ENCODE measurements at regions not wholly inside any gene's neighbourhood (a gene's known extent, or its start where the extent isn't known, plus 50 kb on each side); places are given as distances from the start of the nearest gene placed in this dataset.

- no peaks in the 10 kb centered on the region for H3K27me3 ChIP-seq (replicated peaks; ENCODE audit: control insufficient read depth, insufficient read depth, low read length)
- H3K9ac ChIP-seq (ENCODE audit: low read length) = no peak overlapping the region
- H3K4me1 ChIP-seq (ENCODE audit: control insufficient read depth, insufficient read depth, low read length) = no peaks in the 10 kb centered on the region
- no peak overlapping the region for H3K4me3 ChIP-seq (ENCODE audit: low read length)
- no peaks in the 10 kb centered on the region for H3K9me3 ChIP-seq (ENCODE audit: control insufficient read depth, low read length)
- no peak for DNase-seq (ENCODE audit: low read depth)
- no peaks in the 10 kb centered on the region for H3K36me3 ChIP-seq (ENCODE audit: control insufficient read depth, insufficient read depth, low read length, severe bottlenecking)
Measured at GRCh38 chr9:129285979-129286772, 108.1 kb upstream of the IER5L start.

GRCh38 chr9:129285382-129285781 lies 107.3 kb upstream of the IER5L start:
- no peak for DNase-seq (ENCODE audit: low read depth)
- no peaks in the 10 kb centered on the region for H3K36me3 ChIP-seq (ENCODE audit: control insufficient read depth, insufficient read depth, low read length, severe bottlenecking)
- H3K9ac ChIP-seq (ENCODE audit: low read length) = no peak overlapping the region
- H3K27me3 ChIP-seq (replicated peaks; ENCODE audit: control insufficient read depth, insufficient read depth, low read length) = no peaks in the 10 kb centered on the region
- H3K9me3 ChIP-seq (ENCODE audit: control insufficient read depth, low read length) = no peaks in the 10 kb centered on the region
- H3K4me1 ChIP-seq (ENCODE audit: control insufficient read depth, insufficient read depth, low read length) = no peaks in the 10 kb centered on the region
- no peak overlapping the region for H3K4me3 ChIP-seq (ENCODE audit: low read length)

- Histone ChIP-seq H3K36me3 (ENCODE audit: control insufficient read depth, insufficient read depth, low read length, severe bottlenecking) (no peaks in the 10 kb centered on the region), H3K4me1 (ENCODE audit: control insufficient read depth, insufficient read depth, low read length) (no peaks in the 10 kb centered on the region), H3K4me3 (ENCODE audit: low read length) (no peak overlapping the region), H3K27me3 (replicated peaks; ENCODE audit: control insufficient read depth, insufficient read depth, low read length) (no peaks in the 10 kb centered on the region), H3K9me3 (ENCODE audit: control insufficient read depth, low read length) (no peaks in the 10 kb centered on the region), H3K9ac (ENCODE audit: low read length) (no peak overlapping the region)
- no peak for DNase-seq (ENCODE audit: low read depth)
Measured at GRCh38 chr9:129284607-129285291, 106.7 kb upstream of the IER5L start.

GRCh38 chr9:129283705-129284606 lies 105.9 kb upstream of the IER5L start:
- H3K4me3 ChIP-seq (ENCODE audit: low read length) = no peak overlapping the region
- no peaks in the 10 kb centered on the region for H3K27me3 ChIP-seq (replicated peaks; ENCODE audit: control insufficient read depth, insufficient read depth, low read length)
- no peaks in the 10 kb centered on the region for H3K9me3 ChIP-seq (ENCODE audit: control insufficient read depth, low read length)
- H3K4me1 ChIP-seq (ENCODE audit: control insufficient read depth, insufficient read depth, low read length) = no peaks in the 10 kb centered on the region
- no peak overlapping the region for H3K9ac ChIP-seq (ENCODE audit: low read length)
- DNase-seq (ENCODE audit: low read depth) = no peak
- H3K36me3 ChIP-seq (ENCODE audit: control insufficient read depth, insufficient read depth, low read length, severe bottlenecking) = no peaks in the 10 kb centered on the region

- no peak overlapping the region for H3K4me3 ChIP-seq (ENCODE audit: low read length)
- DNase-seq (ENCODE audit: low read depth) = no peak
- H3K27me3 ChIP-seq (replicated peaks; ENCODE audit: control insufficient read depth, insufficient read depth, low read length) = peaks cover 5% of the 10 kb centered on the region
- H3K9me3 ChIP-seq (ENCODE audit: control insufficient read depth, low read length) = no peaks in the 10 kb centered on the region
- no peaks in the 10 kb centered on the region for H3K36me3 ChIP-seq (ENCODE audit: control insufficient read depth, insufficient read depth, low read length, severe bottlenecking)
- no peak overlapping the region for H3K9ac ChIP-seq (ENCODE audit: low read length)
- no peaks in the 10 kb centered on the region for H3K4me1 ChIP-seq (ENCODE audit: control insufficient read depth, insufficient read depth, low read length)
Measured at GRCh38 chr9:129283291-129283691, 105.2 kb upstream of the IER5L start.

- H3K36me3 ChIP-seq (ENCODE audit: control insufficient read depth, insufficient read depth, low read length, severe bottlenecking) = no peaks in the 10 kb centered on the region
- no peak for DNase-seq (ENCODE audit: low read depth)
- H3K4me3 ChIP-seq (ENCODE audit: low read length) = no peak overlapping the region
- H3K4me1 ChIP-seq (ENCODE audit: control insufficient read depth, insufficient read depth, low read length) = no peaks in the 10 kb centered on the region
- H3K27me3 ChIP-seq (replicated peaks; ENCODE audit: control insufficient read depth, insufficient read depth, low read length) = peaks cover 5% of the 10 kb centered on the region
- H3K9me3 ChIP-seq (ENCODE audit: control insufficient read depth, low read length) = no peaks in the 10 kb centered on the region
- H3K9ac ChIP-seq (ENCODE audit: low read length) = no peak overlapping the region
Measured at GRCh38 chr9:129282731-129283211, 104.7 kb upstream of the IER5L start.

- Histone ChIP-seq H3K9ac (ENCODE audit: low read length) (no peak overlapping the region), H3K4me3 (ENCODE audit: low read length) (no peak overlapping the region), H3K4me1 (ENCODE audit: control insufficient read depth, insufficient read depth, low read length) (no peaks in the 10 kb centered on the region), H3K9me3 (ENCODE audit: control insufficient read depth, low read length) (no peaks in the 10 kb centered on the region), H3K27me3 (replicated peaks; ENCODE audit: control insufficient read depth, insufficient read depth, low read length) (peaks cover 5% of the 10 kb centered on the region), H3K36me3 (ENCODE audit: control insufficient read depth, insufficient read depth, low read length, severe bottlenecking) (no peaks in the 10 kb centered on the region)
- no peak for DNase-seq (ENCODE audit: low read depth)
Measured at GRCh38 chr9:129282272-129282671, 104.2 kb upstream of the IER5L start.

GRCh38 chr9:129281506-129282145 lies 103.6 kb upstream of the IER5L start:
- Histone ChIP-seq H3K4me3 (ENCODE audit: low read length) (no peak overlapping the region), H3K27me3 (replicated peaks; ENCODE audit: control insufficient read depth, insufficient read depth, low read length) (peaks cover 5% of the 10 kb centered on the region), H3K36me3 (ENCODE audit: control insufficient read depth, insufficient read depth, low read length, severe bottlenecking) (no peaks in the 10 kb centered on the region), H3K4me1 (ENCODE audit: control insufficient read depth, insufficient read depth, low read length) (no peaks in the 10 kb centered on the region), H3K9me3 (ENCODE audit: control insufficient read depth, low read length) (no peaks in the 10 kb centered on the region), H3K9ac (ENCODE audit: low read length) (no peak overlapping the region)
- no peak for DNase-seq (ENCODE audit: low read depth)

GRCh38 chr9:129280623-129281271 lies 102.7 kb upstream of the IER5L start:
- no peaks in the 10 kb centered on the region for H3K36me3 ChIP-seq (ENCODE audit: control insufficient read depth, insufficient read depth, low read length, severe bottlenecking)
- no peak overlapping the region for H3K4me3 ChIP-seq (ENCODE audit: low read length)
- DNase-seq (ENCODE audit: low read depth) = no peak
- peaks cover 8% of the 10 kb centered on the region for H3K27me3 ChIP-seq (replicated peaks; ENCODE audit: control insufficient read depth, insufficient read depth, low read length)
- no peaks in the 10 kb centered on the region for H3K9me3 ChIP-seq (ENCODE audit: control insufficient read depth, low read length)
- no peaks in the 10 kb centered on the region for H3K4me1 ChIP-seq (ENCODE audit: control insufficient read depth, insufficient read depth, low read length)
- no peak overlapping the region for H3K9ac ChIP-seq (ENCODE audit: low read length)

GRCh38 chr9:129280236-129280622 lies 102.2 kb upstream of the IER5L start:
- Histone ChIP-seq H3K36me3 (ENCODE audit: control insufficient read depth, insufficient read depth, low read length, severe bottlenecking) (no peaks in the 10 kb centered on the region), H3K9me3 (ENCODE audit: control insufficient read depth, low read length) (no peaks in the 10 kb centered on the region), H3K27me3 (replicated peaks; ENCODE audit: control insufficient read depth, insufficient read depth, low read length) (peaks cover 8% of the 10 kb centered on the region), H3K9ac (ENCODE audit: low read length) (no peak overlapping the region), H3K4me3 (ENCODE audit: low read length) (no peak overlapping the region), H3K4me1 (ENCODE audit: control insufficient read depth, insufficient read depth, low read length) (no peaks in the 10 kb centered on the region)
- DNase-seq (ENCODE audit: low read depth) = no peak
